Muscle layer of colon (tissue), 2 donors: ENCODE measurements at regions not wholly inside any gene's neighbourhood (a gene's known extent, or its start where the extent isn't known, plus 50 kb on each side); places are given as distances from the start of the nearest gene placed in this dataset.

Experiments
- H3K27ac ChIP-seq: one replicate; pipeline ENCODE4 v1.7.0; 2013; ENCODE audit warnings: low read depth, mild to moderate bottlenecking, low read length, moderate library complexity
- H3K27me3 ChIP-seq, 2 donors: one replicate each; pipeline ENCODE4 v1.7.0; 2013; ENCODE audit warnings: low read length in 2 of 2, mild to moderate bottlenecking in 2 of 2; ENCODE audit not compliant: insufficient read depth in 2 of 2, control insufficient read depth in 1 of 2
- H3K36me3 ChIP-seq: one replicate; pipeline ENCODE4 v1.7.0; 2013; ENCODE audit warnings: mild to moderate bottlenecking, low read length; ENCODE audit not compliant: insufficient read depth
- H3K4me1 ChIP-seq: one replicate; pipeline ENCODE4 v1.7.0; 2013; ENCODE audit warnings: mild to moderate bottlenecking, low read length; ENCODE audit not compliant: insufficient read depth
- H3K4me3 ChIP-seq, 2 donors: one replicate each; pipeline ENCODE4 v1.7.0; 2013; ENCODE audit warnings: low read length in 2 of 2, low read depth in 1 of 2, mild to moderate bottlenecking in 1 of 2, moderate library complexity in 1 of 2
- H3K9ac ChIP-seq: one replicate; pipeline ENCODE4 v1.7.0; 2013; ENCODE audit warnings: low read length
- H3K9me3 ChIP-seq: one replicate; pipeline ENCODE4 v1.7.0; 2013; ENCODE audit warnings: mild to moderate bottlenecking, low read length
- donor health status: abdominal sarcoma.
- donor health status: Adenocarcinoma of cecum.

GRCh38 chr6:19332806-19333460, 504.2 kb upstream of the ID4 start:
- H3K9me3 ChIP-seq: no peaks in the 10 kb centered on the region
- no peak overlapping the region for H3K4me3 ChIP-seq
- H3K36me3 ChIP-seq: no peaks in the 10 kb centered on the region

DNA sequence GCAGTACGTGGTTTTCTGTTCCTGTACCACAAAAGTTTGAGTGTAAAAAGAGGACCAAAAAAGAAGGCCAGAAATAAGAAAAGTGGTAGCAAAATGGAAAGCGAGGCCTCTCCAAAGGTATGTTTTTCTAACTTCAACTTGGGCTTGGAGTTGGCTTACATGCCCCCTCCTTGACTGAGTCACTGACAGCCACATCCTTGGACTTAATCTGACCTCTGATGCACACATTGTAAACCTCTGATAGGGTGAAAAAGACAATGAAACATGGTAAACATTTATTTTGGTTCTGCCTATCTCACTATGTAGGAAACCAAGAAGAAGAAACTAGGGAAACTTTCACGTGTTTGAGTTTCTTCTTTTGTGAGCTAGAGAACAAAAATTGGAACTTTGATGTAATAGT, 503.2 kb upstream of the ID4 start:
- Histone ChIP-seq H3K9me3 (no peaks in the 10 kb centered on the region), H3K4me1 (no peaks in the 10 kb centered on the region), H3K27ac (no peak overlapping the region), H3K9ac (no peak overlapping the region), H3K36me3 (no peaks in the 10 kb centered on the region), H3K4me3 (no peak overlapping the region), H3K27me3 (no peaks in the 10 kb centered on the region)

More at GRCh38 chr6:19332806-19333460, 504.2 kb upstream of the ID4 start:
- no peaks in the 10 kb centered on the region for H3K27me3 ChIP-seq
- H3K27ac ChIP-seq: no peak overlapping the region
- no peak overlapping the region for H3K9ac ChIP-seq
- no peaks in the 10 kb centered on the region for H3K4me1 ChIP-seq

DNA sequence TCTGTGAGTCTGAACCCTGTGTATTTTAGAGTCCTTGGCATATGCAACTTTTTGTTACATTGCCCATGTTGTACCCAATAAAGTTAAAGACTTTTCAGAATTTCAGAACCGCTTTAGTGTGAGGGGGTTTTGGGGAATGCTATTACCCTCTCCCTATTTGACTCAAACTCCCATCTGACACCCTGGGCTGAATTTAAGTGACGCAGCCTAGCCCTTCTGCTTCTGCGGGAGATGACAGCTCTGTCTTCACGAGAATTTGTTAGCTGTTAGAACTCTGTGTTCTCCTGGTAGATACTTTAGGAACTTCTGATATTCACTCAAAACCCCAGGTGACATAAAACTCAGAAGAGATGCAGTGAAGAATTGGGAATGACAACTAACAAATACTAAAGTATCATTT, 500.6 kb upstream of the ID4 start:
- Histone ChIP-seq H3K27ac (no peak overlapping the region), H3K27me3 (no peaks in the 10 kb centered on the region), H3K4me3 (no peak overlapping the region), H3K36me3 (no peaks in the 10 kb centered on the region), H3K4me1 (no peaks in the 10 kb centered on the region), H3K9me3 (no peaks in the 10 kb centered on the region), H3K9ac (no peak overlapping the region)

- H3K36me3 ChIP-seq: no peaks in the 10 kb centered on the region
- no peaks in the 10 kb centered on the region for H3K9me3 ChIP-seq
- no peaks in the 10 kb centered on the region for H3K4me1 ChIP-seq
- no peaks in the 10 kb centered on the region for H3K27me3 ChIP-seq
- no peak overlapping the region for H3K9ac ChIP-seq
- no peak overlapping the region for H3K27ac ChIP-seq
- H3K4me3 ChIP-seq: no peak overlapping the region
Observed at GRCh38 chr6:19337101-19337500, 500.1 kb upstream of the ID4 start.

- H3K27ac ChIP-seq: no peak overlapping the region
- H3K9me3 ChIP-seq: no peaks in the 10 kb centered on the region
- no peak overlapping the region for H3K9ac ChIP-seq
Observed at GRCh38 chr6:19342616-19343015, 494.6 kb upstream of the ID4 start.

GRCh38 chr6:19349429-19349828, 487.7 kb upstream of the ID4 start:
- H3K9me3 ChIP-seq: no peaks in the 10 kb centered on the region
- no peak overlapping the region for H3K4me3 ChIP-seq
- no peaks in the 10 kb centered on the region for H3K4me1 ChIP-seq
- H3K27me3 ChIP-seq: no peaks in the 10 kb centered on the region
- H3K27ac ChIP-seq: no peak overlapping the region
- H3K36me3 ChIP-seq: no peaks in the 10 kb centered on the region
- no peak overlapping the region for H3K9ac ChIP-seq

More at GRCh38 chr6:19342616-19343015, 494.6 kb upstream of the ID4 start:
- Histone ChIP-seq H3K4me3 (no peak overlapping the region), H3K36me3 (no peaks in the 10 kb centered on the region), H3K27me3 (no peaks in the 10 kb centered on the region), H3K4me1 (no peaks in the 10 kb centered on the region)

DNA sequence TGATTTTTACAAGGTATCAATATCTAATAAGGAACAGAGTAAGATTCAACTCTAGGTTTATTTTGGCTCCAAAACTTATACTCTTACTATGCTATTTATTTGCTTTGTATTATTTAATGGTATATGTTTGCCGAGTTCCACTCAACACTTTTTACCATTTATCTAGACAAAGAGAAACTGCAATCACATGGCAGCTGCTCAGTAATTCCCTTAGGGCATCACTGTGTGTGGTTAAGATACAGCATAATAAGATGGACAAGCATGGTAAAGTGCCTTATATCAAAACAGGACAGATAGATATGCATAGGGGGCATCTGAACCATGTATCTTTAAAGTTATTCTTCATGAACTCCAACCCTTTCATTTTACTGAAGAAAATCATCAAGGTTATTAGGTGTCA, 483.0 kb upstream of the ID4 start:
- H3K4me3 ChIP-seq: no peak overlapping the region
- no peaks in the 10 kb centered on the region for H3K27me3 ChIP-seq
- no peak overlapping the region for H3K27ac ChIP-seq
- H3K4me1 ChIP-seq: no peaks in the 10 kb centered on the region
- H3K9me3 ChIP-seq: no peaks in the 10 kb centered on the region
- no peak overlapping the region for H3K9ac ChIP-seq
- no peaks in the 10 kb centered on the region for H3K36me3 ChIP-seq

DNA sequence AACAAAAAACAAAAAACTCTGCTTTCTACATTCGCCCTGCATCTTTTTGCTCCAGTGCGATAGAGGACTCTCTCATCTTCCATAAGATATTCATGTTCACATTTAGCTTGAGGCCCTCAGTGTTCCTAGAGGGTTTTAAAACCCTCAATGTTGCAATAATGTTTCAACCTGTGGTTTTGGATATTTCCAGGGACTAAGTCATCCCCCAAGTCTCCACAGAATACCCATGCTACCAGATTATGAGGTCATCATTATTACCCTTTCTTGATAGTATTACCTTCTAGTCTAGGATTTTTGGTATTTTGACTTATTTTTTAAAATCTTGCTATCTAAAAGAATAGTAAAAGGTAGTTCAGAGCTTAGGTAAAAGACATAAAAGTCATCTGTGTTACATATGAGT, 480.5 kb upstream of the ID4 start:
- Histone ChIP-seq H3K9ac (no peak overlapping the region), H3K4me1 (no peaks in the 10 kb centered on the region), H3K27ac (no peak overlapping the region), H3K9me3 (no peaks in the 10 kb centered on the region), H3K36me3 (no peaks in the 10 kb centered on the region), H3K27me3 (no peaks in the 10 kb centered on the region), H3K4me3 (no peak overlapping the region)

DNA sequence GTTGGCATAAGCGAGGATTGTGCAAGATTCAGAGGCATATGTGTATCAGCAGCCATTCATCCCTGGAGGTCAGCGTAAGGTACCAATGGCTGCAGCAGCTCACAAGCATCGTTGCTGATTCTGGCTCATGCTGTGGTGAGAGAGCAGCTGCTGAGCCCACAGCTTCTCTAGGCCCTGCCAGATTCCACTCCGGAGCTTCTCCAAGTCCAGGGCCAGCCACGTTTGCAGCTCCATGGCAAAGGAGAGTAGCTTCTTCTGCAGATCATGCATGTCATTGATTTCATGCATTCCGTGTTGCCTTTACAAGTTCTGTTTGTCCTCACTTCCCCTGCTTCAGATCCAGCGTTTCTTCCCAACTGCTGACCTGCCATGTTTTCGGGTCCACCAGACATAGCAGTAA, 474.8 kb upstream of the ID4 start:
- Histone ChIP-seq H3K9me3 (no peaks in the 10 kb centered on the region), H3K36me3 (no peaks in the 10 kb centered on the region), H3K4me3 (no peak overlapping the region), H3K9ac (no peak overlapping the region), H3K4me1 (no peaks in the 10 kb centered on the region), H3K27me3 (no peaks in the 10 kb centered on the region), H3K27ac (no peak overlapping the region)

DNA sequence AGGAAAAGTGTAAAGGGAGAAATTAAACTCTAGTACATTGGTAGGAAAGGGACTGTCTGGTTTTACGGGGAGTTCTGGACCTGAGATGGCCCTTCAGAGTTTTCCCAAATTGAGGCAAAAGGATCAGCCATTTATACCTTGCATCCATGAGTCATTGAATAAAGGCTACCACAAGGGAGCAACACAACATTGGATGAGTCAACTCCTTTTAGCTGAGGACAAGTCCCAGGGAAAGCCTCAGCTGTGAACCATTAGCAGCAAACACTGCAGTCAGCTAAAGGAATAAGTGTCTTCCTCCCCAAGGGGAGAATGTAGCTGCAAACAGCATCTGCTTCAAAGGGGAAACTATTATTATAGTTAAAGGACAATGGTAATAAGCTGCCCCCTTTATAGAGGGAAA, 468.7 kb upstream of the ID4 start:
- Histone ChIP-seq H3K27me3 (no peaks in the 10 kb centered on the region), H3K4me1 (no peaks in the 10 kb centered on the region), H3K4me3 (no peak overlapping the region), H3K9me3 (no peaks in the 10 kb centered on the region), H3K27ac (no peak overlapping the region), H3K36me3 (no peaks in the 10 kb centered on the region), H3K9ac (no peak overlapping the region)

GRCh38 chr6:19369785-19370184, 467.4 kb upstream of the ID4 start:
- no peak overlapping the region for H3K9ac ChIP-seq
- no peaks in the 10 kb centered on the region for H3K27me3 ChIP-seq
- H3K9me3 ChIP-seq: no peaks in the 10 kb centered on the region
- no peaks in the 10 kb centered on the region for H3K36me3 ChIP-seq
- H3K4me3 ChIP-seq: no peak overlapping the region
- H3K4me1 ChIP-seq: no peaks in the 10 kb centered on the region
- no peak overlapping the region for H3K27ac ChIP-seq

DNA sequence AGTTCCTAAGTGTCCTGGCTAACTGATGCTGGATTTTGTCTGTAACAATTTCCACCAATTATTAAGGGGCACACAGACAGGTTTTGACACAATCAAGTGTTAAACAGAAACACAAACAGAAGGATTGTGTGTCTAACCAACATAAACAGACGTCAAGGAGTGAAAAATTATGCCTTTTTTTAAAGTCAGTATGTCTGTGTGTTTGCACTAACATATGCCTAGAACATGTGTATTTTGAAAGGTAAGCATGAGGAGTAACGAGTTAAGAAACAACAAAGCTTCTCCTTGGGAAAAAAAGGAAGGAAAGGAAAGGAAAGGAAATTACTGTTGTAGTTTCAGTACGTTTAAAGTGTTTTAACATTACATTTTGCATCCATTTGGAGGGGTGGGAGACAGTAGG, 466.3 kb upstream of the ID4 start:
- H3K4me3 ChIP-seq: no peak overlapping the region
- H3K27me3 ChIP-seq: no peaks in the 10 kb centered on the region
- no peaks in the 10 kb centered on the region for H3K9me3 ChIP-seq
- H3K27ac ChIP-seq: no peak overlapping the region
- H3K4me1 ChIP-seq: no peaks in the 10 kb centered on the region
- H3K36me3 ChIP-seq: no peaks in the 10 kb centered on the region
- H3K9ac ChIP-seq: no peak overlapping the region
